Glomerular endothelial cell (primary cell): ENCODE measurements at regions not wholly inside any gene's neighbourhood (a gene's known extent, or its start where the extent isn't known, plus 50 kb on each side); places are given as distances from the start of the nearest gene placed in this dataset.

Source experiments
- DNase-seq: peaks from one replicate; pipeline ENCODE4 v3.0.0-alpha.2; 2011; ENCODE audit warnings: low read depth, low spot score; ENCODE audit errors: extremely low read depth

DNA sequence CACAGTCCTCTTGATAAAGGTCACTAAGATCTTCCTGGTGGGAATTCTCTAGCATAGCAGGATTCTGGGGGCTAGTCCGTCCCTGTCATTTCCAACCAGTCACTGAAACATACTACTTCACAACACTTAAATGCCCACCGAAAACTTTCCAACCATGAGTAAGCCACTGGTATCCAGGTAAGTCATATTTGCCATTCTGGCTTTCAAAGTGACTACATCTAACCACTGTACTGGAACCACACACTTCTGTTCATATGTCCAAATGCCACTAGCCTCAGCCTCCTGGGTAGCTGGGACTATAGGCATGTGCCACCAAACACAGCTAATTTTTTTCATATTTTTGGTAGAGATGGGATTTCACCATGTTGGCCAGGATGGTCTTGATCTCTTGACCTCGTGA is 64.3 kb upstream of the VANGL1 start:
- DNase-seq: no peak

DNA sequence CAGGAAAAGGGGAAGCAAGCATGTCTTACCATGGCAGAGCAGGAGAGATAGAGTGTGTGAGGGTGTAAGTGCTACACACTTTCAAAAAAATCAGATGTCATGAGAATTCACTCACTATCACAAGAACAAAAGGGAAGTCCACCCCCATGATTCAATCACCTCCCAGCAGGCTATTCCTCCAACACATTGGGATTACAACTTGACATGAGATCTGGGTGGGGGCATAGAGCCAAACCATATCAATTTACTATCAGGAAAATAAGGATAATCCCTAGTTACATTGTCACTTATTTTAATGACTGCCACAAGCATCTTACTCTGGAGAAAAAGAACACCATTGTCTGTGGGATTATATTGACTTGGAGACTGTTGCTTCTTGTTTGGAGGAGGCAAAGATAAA is 66.1 kb upstream of the VANGL1 start:
- DNase-seq: no peak

DNA sequence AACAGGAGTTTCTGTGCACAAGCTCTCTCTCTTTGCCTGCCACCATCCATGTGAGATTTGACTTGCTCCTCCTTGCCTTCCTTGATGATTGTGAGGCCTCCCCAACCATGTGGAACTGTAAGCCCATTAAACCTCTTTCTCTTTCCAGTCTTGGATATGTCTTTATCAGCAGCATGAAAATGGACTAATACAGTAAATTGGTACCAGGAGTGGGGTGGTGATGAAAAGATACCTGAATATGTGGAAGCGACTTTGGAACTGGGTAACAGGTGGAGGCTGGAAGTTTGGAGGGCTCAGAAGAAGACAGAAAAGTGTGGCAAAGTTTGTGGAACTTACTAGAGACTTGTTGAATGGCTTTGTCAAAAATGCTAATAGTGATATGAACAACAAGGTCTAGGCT is 69.1 kb upstream of the VANGL1 start:
- no peak for DNase-seq

DNA sequence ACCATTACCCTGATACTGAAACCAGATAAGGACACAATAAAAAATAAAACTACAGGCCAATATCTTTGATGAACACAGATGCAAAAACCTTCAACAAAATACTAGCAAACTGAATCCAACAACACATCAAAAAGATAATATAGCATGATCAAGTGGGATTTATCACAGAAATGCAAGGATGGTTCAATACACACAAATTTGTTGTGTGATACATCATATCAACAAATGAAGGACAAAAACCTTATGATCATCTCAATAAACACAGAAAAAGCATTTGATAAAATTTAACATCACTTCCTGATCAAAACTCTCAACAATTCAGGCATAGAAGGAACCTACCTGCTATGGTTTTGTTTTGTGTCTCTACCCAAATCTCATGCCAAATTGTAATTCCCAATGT is 74.3 kb upstream of the VANGL1 start:
- DNase-seq: no peak

DNA sequence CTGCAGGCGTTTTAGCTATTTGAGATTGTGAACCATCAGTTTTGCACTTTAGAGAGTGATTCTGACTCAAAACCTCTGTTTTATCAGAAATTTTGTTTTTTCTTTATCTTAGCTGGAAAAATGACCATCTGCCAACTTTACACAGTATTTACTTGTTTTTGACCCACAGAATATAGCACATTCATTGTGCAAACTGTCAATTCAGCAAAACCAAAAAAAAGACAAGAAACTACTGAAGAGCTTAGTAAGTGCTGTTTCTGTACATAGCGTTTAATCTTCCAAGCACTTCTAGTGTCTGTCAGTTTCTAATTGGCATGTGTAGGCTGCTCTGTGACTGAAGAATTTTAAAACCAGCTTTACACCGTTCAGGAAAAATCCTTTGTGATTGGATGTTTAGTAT is 76.0 kb upstream of the VANGL1 start:
- no peak for DNase-seq

GRCh38 chr1:115565353-115565752 is 76.4 kb upstream of the VANGL1 start:
- no peak for DNase-seq

GRCh38 chr1:115564201-115564600 is 77.6 kb upstream of the VANGL1 start:
- no peak for DNase-seq

DNA sequence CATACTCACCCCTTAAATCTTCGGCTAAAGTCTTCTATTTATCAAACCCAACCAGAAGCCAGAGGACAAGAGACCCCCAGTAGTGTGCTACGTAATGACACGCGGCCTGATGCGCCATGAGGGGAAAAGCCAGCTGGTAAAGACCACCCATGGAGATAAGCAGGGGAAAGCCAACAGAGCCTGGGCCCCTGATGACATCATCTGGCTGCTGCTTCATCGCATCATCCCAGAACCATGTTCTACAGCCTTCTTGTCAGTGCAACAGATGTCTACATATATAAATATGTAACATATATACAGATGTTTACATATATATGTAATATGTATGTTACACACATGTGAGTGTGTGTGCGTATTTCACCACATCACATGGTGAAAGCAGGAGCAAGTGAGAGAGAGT is 81.7 kb upstream of the VANGL1 start:
- no peak for DNase-seq

- no peak for DNase-seq
Observed at GRCh38 chr1:115558275-115558674, 83.5 kb upstream of the VANGL1 start.

DNA sequence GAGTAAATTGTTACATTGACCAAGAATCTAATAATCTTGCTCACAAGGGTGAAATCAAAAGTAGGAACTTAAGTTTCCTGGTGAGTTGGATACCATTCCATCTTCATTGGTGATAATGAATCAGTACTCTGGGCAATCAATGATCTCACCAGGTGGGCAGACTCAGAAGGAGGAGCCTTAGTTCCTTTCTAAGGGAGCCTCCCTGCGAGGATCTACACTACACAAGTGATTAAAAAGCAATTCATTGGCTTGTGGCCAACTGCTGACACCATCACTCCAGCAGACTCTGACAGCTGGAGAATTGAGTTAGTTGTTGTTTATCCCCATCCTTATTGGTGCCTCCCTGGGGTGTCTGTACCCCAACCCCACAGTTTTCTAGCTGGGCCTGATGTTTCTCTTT is 84.1 kb upstream of the VANGL1 start:
- no peak for DNase-seq

DNA sequence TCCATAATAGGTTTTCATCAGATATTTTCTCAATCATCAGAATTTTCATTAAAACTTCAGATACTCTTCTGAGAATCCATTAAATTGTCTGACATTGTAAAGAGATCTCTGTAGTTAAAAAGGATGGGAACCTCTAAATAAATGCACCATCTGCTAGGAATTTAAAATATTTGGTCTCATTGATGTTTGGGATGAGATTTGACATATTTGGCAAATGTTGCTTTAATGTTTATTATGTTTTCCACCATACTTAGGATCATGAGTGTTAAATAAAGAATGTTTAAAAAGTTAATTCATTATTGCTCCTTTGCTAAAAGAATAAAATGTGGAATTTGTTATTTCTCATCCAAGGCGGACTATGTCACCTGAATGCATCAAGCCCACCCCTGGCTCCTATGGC is 85.5 kb upstream of the VANGL1 start:
- DNase-seq: no peak

DNA sequence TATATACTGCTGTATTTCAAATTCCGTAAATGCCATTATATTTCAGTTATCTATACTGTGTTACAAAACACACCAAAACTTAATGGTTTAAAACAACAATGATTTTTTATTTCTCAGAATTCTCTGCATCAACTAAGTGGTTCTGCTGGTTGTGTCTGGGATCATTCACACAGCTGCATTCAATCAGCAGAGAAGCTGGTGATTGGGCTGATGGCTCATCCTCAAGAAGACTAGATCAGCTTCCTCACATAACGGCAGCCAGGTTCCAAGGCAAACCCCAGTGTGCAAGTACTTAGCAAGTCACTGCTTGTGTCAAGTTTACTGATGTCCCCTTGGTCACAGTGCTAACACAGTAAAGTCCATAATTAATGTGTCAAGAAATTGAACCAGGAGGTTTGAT is 86.3 kb upstream of the VANGL1 start:
- no peak for DNase-seq

DNA sequence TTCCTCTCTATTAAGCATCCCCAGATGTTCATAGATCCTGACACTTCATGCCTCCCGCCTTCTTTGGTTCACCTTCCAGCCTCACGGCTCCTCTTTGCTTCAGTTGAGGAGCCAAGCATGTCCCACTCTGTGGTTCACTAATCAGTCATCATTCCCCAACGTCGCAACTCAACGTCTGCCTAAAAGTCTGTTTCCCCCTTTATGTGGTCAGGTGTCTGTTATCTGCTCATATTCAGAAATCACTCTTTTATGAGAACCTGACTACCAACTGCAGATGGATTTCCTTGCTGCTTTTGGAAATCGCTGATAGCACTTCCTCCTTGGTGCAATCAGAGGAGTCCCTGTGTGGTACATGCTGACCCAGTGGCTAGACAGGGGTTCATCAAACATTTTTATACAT is 94.1 kb upstream of the VANGL1 start:
- no peak for DNase-seq

DNA sequence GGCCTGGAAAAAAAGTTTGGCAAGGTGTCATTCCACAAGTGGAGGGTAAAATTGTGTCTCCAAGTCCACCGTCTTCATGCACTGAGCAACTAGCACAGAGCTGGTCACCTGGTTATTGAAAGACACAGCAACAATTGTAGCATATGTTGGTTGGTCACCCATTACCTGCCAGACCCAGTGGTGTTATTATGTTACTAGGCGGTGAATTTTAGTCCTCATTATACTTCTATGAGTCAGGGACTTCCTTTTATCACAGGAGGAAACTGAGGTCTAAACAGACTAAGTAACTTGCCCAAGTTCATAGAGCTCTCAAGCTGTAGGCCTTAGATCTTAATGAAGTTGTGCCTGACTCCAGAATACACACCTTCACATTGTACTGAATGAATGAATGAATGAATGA is 94.9 kb upstream of the VANGL1 start:
- no peak for DNase-seq

DNA sequence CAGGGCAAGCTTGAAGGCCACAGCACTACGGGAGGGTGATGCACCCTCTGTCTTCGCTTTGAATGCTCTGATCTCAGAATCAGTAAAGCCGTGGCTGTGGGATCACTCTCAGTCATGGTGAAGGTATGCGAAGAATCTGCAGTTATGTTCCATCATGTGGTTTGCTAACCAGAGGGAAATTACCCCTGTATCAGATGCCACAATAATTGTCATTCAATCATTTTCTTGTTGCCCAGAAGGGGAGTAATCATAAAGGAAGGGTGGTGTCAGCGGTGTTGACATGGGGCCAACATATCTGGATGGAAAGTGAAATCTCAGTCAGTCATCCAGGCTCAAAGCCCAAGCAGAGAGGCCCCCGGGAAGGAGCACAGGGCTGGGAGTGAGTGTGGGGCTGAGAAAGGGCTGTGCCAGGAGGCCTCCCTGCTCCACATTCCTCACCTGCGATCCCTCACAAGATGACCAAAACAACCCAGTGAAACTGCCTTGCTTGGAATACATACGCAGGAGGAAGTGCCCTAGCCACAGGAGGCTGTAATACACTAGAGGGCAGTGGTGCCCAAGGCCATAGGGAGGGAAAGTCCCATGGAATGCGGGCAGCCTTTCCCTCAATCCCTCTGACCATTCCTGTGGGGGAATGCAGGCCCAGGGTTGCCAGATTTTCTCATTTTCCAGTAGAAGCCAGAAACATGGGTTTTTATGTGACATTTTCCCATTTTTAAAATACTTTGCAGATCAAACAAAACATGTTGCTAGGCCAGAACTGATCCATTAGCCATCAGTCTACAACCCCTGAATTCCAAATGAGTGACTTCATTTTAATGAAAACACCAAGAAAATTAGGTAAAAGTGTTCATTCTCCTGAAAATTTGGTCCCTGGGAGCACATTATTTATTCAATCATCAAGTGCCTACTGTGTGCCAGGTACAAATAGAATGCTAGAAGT is 95.7 kb upstream of the VANGL1 start:
- peak; percentile 51 for DNase-seq

GRCh38 chr1:115545096-115545720 is 96.6 kb upstream of the VANGL1 start:
- DNase-seq: no peak

- DNase-seq: no peak
Observed at GRCh38 chr1:115544131-115544530, 97.6 kb upstream of the VANGL1 start.

DNA sequence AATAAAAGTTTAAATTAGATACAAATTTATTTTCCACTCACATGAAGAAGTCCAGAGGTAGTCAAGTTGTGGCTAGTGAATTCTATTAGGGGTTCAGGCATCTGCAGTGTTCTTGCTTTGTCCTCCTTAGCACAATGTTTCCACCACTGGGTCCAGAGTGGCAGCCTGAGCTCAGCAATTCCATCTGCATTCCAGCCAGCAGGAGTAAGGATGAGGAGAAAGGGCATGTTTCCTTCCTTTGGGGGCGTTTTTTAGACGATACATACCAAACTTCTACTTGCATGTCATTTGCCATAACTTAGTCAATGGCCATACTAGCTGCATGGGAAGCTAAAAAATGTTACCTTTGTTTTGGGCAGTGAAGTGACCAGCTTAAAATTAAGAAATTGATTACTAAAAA is 98.5 kb upstream of the VANGL1 start:
- no peak for DNase-seq

GRCh38 chr1:115539736-115540135 is 102.0 kb upstream of the VANGL1 start:
- DNase-seq: no peak

DNA sequence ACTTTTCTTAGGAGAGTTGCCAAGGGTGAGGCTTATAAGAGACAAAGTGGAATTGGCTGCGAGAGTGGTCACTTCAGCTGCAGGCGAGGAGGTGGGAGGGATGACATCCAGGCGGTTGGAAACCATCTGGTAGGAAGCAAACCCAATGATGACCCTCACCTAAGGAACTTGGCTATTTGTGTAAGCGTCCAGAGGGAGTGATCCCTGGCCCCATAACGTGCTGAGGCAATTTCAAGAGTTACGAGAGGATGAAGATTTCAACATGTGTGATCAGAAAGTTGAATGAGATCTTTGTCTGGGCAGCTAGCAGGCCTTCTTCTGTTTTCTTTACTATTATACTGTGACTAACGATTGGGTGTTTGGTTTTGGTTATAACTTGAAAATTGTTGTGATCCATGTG is 102.7 kb upstream of the VANGL1 start:
- DNase-seq: no peak

- DNase-seq: no peak
Observed at GRCh38 chr1:115538579-115538978, 103.2 kb upstream of the VANGL1 start.

- DNase-seq: no peak
Observed at GRCh38 chr1:115537415-115537814, 104.4 kb upstream of the VANGL1 start.
